ENCODE measurements at regions not wholly inside any gene's neighbourhood (a gene's known extent, or its start where the extent isn't known, plus 50 kb on each side); places are given as distances from the start of the nearest gene placed in this dataset.

GRCh38 chr18:70461323-70462077 lies 172.7 kb downstream of the SOCS6 start:
- TF ChIP-seq MYNN (CRISPR knock-in tag; IDR thresholded peaks at IDR 0.05; ENCODE audit: low read depth) (no peak), EZH2 (conservative IDR thresholded peaks at IDR 0.05; ENCODE audit: low read depth, low read length) (no peak), ZBTB33 (CRISPR knock-in tag; IDR thresholded peaks at IDR 0.05) (no peak), ZNF850 (CRISPR knock-in tag; conservative IDR thresholded peaks at IDR 0.05) (no peak), CTCF (CRISPR knock-in tag; IDR thresholded peaks at IDR 0.05) (no peak)

Measured in HepG2 (cell line).